NCI-H748 treated with DMSO at 0.1 percent for 48 hours (cell line): ENCODE measurements at regions not wholly inside any gene's neighbourhood (a gene's known extent, or its start where the extent isn't known, plus 50 kb on each side); places are given as distances from the start of the nearest gene placed in this dataset.

Experiments
- DNase-seq: peaks from one replicate; lab custom pipeline; 2025; lab: John Stamatoyannopoulos, UW

GRCh38 chr3:4029135-4029534, 229.9 kb downstream of the LRRN1 start:
- DNase-seq: no peak

- DNase-seq: no peak
These were observed 231.4 kb downstream of the LRRN1 start for GRCh38 chr3:4030624-4031023.

- no peak for DNase-seq
These were observed 234.1 kb downstream of the LRRN1 start for GRCh38 chr3:4033296-4033695.

- no peak for DNase-seq
These were observed 236.8 kb downstream of the LRRN1 start for GRCh38 chr3:4036046-4036445.

GRCh38 chr3:4038351-4038750, 239.1 kb downstream of the LRRN1 start:
- DNase-seq: no peak

- no peak for DNase-seq
These were observed 242.8 kb downstream of the LRRN1 start for GRCh38 chr3:4042070-4042469.

- no peak for DNase-seq
These were observed 243.6 kb downstream of the LRRN1 start for GRCh38 chr3:4042869-4043268.

- DNase-seq: no peak
These were observed 244.8 kb downstream of the LRRN1 start for GRCh38 chr3:4043867-4044575.

GRCh38 chr3:4044619-4045018, 245.4 kb downstream of the LRRN1 start:
- DNase-seq: no peak

GRCh38 chr3:4045756-4046155, 246.5 kb downstream of the LRRN1 start:
- no peak for DNase-seq

- DNase-seq: no peak
These were observed 248.1 kb downstream of the LRRN1 start for GRCh38 chr3:4047366-4047765.

- no peak for DNase-seq
These were observed 250.5 kb upstream of the SETMAR start for GRCh38 chr3:4052706-4053105.

GRCh38 chr3:4053975-4054374, 249.2 kb upstream of the SETMAR start:
- DNase-seq: no peak

GRCh38 chr3:4060064-4060463, 243.1 kb upstream of the SETMAR start:
- no peak for DNase-seq

GRCh38 chr3:4060603-4061002, 242.6 kb upstream of the SETMAR start:
- no peak for DNase-seq

GRCh38 chr3:4061195-4061594, 242.0 kb upstream of the SETMAR start:
- DNase-seq: no peak

GRCh38 chr3:4061783-4062360, 241.3 kb upstream of the SETMAR start:
- no peak for DNase-seq

GRCh38 chr3:4062621-4063020, 240.5 kb upstream of the SETMAR start:
- no peak for DNase-seq

- DNase-seq: no peak
These were observed 239.1 kb upstream of the SETMAR start for GRCh38 chr3:4063916-4064574.

- DNase-seq: no peak
These were observed 238.1 kb upstream of the SETMAR start for GRCh38 chr3:4065085-4065484.

GRCh38 chr3:4065554-4065953, 237.6 kb upstream of the SETMAR start:
- DNase-seq: no peak

GRCh38 chr3:4067893-4068292, 235.3 kb upstream of the SETMAR start:
- DNase-seq: no peak

- DNase-seq: no peak
These were observed 233.4 kb upstream of the SETMAR start for GRCh38 chr3:4069796-4070195.
